GM12892 (cell line): ENCODE measurements at regions not wholly inside any gene's neighbourhood (a gene's known extent, or its start where the extent isn't known, plus 50 kb on each side); places are given as distances from the start of the nearest gene placed in this dataset.

ENCODE experiments used
- POLR2A ChIP-seq: IDR thresholded peaks from 2 replicates; pipeline ENCODE4 v1.6.1; 2011; ENCODE audit warnings: low read depth, low read length, control low read depth
- POLR2AphosphoS5 ChIP-seq: IDR thresholded peaks from 2 replicates; pipeline ENCODE4 v1.6.1; 2011; ENCODE audit warnings: low read depth, low read length, control low read depth

DNA sequence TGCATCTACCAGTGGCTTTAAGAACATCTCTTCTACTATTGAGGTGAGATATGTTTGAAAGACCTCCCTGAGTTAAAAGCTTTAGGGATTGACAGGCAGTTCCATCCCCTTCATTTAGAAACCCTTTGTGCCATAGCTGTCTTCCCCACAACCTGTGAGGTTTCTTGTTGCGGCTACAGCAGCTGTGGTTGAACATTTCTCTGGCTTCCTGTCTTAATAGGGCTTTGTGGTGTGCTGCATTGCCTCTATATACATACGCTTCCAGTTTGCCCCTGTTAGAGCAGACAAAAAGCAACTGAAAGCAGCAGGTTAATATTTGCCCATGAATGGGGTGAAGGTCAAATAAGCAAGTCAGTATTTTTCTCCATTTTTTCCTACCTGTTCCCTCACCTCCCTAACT is 210.2 kb downstream of the TMEM200A start:
- TF ChIP-seq POLR2AphosphoS5 (no peak), POLR2A (no peak)
